ENCODE measurements at regions not wholly inside any gene's neighbourhood (a gene's known extent, or its start where the extent isn't known, plus 50 kb on each side); places are given as distances from the start of the nearest gene placed in this dataset.

DNA sequence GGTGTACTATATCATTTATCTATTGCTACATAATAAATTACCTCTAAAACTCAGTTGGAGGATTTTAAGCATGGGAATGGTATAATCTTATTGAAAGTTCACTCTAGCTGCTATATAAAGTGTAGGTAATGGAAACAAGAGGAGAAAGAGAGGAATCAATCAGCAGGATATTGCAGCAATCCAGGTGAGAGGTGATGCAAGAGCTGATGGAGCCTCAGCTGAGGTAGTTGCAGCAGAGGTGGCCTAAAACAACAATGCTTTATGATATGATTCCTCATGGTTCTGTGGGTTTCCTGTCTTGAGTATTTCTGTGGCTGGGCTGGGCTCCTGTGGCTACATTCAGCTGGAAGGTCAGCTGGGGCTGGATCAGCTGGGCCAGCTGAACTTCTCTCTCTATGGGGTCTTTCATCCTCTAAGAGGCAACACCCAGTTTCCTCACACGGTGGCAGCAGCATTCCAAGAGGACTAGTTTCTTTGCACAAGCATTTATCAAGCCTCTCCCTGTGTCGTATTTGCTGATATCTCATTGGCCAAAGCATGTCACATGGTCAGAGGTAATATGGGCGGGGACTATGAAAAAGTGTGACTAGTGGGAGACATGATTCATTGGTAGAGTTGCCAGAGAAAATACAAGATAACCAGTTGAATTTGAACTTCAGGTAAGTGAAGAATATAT, 135.4 kb upstream of the LARGE1 start:
- DNase-seq: no peak

DNA sequence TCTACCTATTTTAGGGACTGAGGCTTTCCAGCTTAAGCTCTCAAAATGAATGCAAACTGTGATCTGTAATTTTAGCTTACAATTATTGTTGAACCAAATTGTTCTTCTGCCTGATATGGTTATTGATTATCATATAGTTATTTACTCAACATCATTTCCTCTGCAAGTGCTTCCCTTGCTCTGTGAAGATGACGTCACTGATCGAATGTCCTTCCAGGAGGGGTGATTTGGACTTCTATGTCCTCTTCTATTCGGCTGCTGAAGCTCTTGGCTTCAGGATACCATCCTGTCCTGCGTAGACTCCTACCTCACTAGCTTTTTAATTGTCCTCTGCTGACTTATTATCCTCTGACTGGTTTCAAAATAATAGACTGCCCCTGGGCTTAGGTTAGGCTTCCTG, 137.4 kb upstream of the LARGE1 start:
- no peak for DNase-seq

DNA sequence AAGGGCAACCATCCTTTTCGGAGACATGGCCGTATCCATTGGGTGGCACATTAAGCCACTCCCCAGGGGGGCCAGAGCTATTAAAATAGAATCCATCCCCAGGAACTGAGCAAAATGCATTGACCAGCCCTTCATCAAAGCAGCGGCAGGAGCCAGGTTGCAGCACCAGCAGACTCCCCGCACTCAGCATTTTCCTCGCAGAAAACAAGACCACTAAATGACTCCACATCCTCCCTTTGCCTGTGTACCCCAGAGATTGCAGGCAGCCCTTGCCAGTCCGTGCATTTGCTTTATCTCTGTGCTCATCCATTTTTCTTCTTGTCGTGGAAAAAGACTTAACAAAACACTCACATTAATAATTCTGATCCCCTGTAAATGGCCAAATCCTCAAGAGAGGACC, 144.4 kb upstream of the LARGE1 start:
- no peak for DNase-seq

GRCh38 chr22:34067031-34067430, 146.8 kb upstream of the LARGE1 start:
- no peak for DNase-seq

- DNase-seq: no peak
Observed at GRCh38 chr22:34068001-34068400, 147.7 kb upstream of the LARGE1 start.

GRCh38 chr22:34070051-34070450, 149.8 kb upstream of the LARGE1 start:
- DNase-seq: no peak

- DNase-seq: no peak
Observed at GRCh38 chr22:34070531-34070930, 150.3 kb upstream of the LARGE1 start.

GRCh38 chr22:34072585-34072984, 152.3 kb upstream of the LARGE1 start:
- DNase-seq: no peak

DNA sequence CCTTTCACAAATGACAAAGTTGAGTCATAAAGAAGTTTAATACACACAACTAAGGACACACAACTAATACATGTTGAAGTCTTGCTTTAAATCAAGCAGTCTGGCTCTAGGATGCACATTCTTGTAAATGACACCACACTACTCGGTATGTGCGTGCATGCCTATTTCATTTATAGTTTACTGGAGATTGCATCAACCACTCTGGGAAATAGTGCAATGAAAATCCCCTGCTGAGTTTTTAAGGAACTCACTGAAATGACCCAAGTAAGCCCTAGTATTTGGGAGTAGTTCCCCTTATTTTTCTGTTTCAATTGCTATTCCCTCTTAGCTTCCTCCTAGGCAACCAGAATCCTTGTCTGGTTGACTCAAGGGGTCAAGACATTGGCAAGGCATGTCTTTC, 160.2 kb upstream of the LARGE1 start:
- DNase-seq: no peak

- no peak for DNase-seq
Observed at GRCh38 chr22:34096770-34097169, 176.5 kb upstream of the LARGE1 start.

DNA sequence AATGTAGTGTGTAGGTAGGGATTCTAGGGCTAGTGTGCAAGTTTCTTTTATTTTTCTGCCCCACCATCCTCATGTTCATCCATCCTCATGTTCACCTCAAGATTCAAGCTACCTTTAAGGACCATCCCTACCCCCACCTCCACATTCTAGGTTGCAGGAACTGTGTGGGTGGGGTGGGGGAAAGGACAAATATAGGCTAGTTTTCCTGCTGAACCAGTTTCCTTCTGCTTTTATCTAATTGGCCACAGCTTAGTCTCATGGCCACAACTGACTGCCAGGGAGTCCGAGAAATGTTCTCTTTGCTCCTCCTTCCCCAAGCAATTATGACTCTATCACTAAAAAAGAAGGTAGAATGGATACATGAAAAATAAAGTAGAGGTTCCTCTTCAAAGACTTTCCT, 179.0 kb upstream of the LARGE1 start:
- no peak for DNase-seq

GRCh38 chr22:34102633-34103032, 182.4 kb upstream of the LARGE1 start:
- no peak for DNase-seq

DNA sequence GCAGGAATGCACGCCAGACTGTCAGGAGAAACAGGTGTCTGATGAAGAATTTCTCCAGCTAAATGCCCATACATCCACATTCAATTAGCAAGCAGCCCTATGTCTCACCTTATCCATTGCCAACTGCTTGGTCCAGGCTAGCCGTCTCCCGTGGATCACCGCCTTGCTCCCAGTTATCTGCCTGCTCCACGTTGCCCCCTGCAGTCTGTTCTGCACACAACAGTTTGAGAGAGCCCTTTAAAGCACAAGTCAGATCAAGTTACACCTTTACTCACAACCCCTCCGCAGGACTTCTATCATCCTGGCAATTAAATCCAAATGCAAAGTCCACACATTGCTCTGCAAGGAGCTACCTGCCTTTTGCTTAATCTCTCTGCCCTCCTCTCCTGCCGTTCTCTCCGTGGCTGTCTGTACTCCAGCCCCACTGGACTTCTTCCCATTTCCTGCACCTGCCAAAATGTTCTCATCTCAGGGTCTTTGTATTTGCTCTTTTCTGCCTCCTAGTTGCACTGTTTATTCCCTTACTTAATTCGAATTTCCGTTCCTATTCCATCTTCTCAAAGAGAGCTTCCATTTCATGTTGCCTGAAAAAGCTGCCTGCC, 185.3 kb upstream of the LARGE1 start:
- no peak for DNase-seq

GRCh38 chr22:34108168-34108567, 187.9 kb upstream of the LARGE1 start:
- DNase-seq: no peak

DNA sequence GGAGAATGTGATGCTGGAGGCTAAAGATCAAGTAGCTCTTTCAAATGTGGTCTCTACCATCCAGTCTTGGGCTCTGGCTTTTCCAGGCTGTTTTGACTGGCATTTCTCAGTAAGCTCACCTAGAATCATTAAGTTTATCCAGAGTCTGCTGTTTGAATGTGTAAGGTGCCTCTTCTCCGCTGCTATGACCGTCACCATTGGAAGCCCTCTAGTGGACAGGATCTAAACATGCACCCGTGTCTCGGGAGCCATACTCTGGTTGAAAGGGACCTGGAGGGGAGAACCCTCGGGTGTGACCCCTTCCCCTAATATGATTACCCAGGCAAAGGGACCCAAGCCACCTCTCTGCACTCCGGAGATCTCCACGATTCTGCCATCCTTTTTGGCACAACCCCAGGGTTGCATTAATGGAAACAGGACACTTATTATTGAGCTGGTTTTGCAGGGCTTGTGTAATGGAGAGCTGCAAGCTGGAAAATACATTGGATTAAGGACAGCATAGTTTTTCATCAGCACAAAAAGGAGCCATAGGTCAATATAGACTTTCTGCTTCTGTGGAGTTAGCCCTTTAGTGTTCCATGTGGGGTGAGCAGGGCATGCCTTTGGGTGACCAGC, 191.0 kb upstream of the LARGE1 start:
- peak in 1 of 4 experiments; percentile 4 for DNase-seq

- no peak for DNase-seq
Observed at GRCh38 chr22:34113381-34113780, 193.1 kb upstream of the LARGE1 start.

GRCh38 chr22:34114406-34114805, 194.1 kb upstream of the LARGE1 start:
- no peak for DNase-seq

DNA sequence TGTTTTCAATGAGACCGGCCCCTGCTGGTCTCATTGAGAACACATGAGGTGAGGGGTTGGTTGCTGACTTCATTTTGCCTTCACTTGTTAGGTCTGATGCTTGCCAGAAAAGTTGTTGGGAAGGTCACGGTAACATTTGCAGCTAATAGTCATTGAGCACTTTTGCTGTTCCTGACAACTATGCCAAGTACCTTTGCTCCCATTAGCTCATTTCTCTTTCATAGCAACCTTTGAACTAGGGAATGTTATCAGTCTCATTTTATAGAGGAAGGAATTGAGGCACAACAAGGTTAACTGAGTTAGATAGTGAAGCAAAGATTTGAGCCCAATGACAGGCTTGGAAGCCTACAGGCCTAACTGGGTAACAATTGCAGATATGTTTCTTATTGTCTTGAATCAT, 195.4 kb upstream of the LARGE1 start:
- no peak for DNase-seq

DNA sequence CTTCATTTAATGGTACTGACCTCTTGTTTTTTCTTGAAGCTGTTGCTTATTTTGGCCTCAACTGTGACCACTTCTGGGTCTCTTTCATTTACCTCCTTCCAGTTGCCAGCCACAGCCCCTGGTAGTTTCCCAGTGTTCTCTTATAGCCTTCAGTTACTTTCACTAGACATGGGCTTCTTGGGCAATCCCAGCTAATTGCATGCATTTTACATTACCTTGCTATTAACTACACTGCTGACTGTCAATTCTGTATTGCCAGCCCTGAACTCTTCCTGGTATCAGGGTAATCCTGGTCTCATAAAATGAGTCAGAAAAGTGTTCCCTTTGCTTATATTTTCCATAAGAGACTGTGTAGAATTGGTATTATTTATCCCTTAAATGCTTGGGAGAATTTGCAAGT, 195.8 kb upstream of the LARGE1 start:
- no peak for DNase-seq

GRCh38 chr22:34122042-34122441, 201.8 kb upstream of the LARGE1 start:
- no peak for DNase-seq

DNA sequence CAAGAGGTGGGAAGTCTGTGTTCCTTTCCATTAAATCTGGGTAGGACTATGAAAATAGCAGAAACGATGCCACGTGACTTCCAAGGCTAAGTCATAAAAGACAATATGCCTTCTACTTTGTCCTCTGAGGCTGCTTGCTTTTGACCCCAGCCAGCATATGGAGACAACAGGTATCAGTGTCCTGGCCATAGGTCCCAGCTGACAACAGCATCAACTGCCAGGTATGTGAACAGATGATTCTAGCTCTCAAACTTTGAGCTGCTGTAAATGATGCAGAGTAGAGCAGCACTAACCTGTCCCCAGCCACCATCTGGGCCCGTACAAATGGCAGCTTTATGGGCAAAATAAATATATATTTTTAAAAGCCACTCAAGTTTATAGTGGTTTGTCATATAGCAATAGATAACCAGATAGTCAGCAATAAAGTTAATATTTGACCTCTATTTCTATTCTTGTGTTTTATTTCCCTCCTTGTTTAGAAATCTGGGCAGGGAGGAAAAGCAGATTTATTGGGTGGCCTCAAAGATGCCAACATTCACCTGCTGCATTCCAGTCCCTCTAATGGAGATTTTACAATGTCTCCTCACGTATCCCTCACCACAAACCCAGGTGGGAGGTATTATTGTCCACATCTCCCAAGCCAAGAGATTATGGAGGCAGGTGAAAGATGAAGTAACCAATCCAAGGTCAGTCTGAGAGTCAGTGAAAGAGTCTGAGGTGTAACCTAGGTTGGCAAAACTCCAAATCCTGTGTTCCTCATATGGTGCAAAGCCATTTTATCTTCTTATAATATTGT, 209.6 kb upstream of the LARGE1 start:
- no peak for DNase-seq

GRCh38 chr22:34135749-34136148, 215.5 kb upstream of the LARGE1 start:
- no peak for DNase-seq

DNA sequence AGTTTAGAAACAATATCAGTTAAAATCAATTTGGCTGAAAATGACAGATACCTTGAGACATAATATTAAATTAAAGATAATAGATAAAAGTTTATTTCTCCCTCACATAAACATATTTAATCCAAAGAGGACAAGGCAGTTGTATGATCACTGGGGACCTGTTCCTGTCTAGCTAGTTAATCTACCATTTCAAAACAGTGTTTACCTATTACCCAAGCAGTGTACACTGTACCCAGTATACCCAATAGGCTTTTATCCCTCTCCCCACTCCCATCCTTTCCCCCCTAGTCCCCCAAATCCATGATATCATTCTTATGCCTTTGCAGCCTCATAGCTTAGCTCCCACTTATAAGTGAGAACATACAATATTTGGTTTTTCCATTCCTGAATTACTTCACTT, 229.7 kb upstream of the LARGE1 start:
- DNase-seq: no peak

DNA sequence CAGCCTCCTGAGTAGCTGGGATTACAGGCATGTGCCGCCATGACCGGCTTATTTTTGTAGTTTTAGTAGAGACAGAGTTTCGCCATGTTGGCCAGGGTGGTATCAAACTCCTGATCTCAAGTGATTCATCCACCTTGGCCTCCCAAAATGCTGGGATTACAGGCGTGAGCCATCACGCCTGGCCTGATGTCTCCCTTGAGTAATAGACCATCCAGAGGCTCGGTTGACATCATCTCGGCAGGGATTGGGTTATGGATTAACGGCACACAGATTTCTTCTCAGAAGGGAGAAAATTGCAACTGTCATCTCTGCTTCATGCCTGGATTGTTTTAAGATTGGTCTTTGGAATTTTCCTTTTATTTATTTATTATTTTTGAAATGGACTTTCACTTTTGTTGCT, 239.2 kb upstream of the LARGE1 start:
- no peak for DNase-seq

Measured in activated CD4-positive, CD25-positive, alpha-beta regulatory T cell (primary cell).